Neural progenitor cell (in vitro differentiated cells): ENCODE measurements at regions not wholly inside any gene's neighbourhood (a gene's known extent, or its start where the extent isn't known, plus 50 kb on each side); places are given as distances from the start of the nearest gene placed in this dataset.

Experiments
- DNase-seq: peaks from one replicate; pipeline ENCODE4 v3.0.0-alpha.2; 2016; ENCODE audit warnings: low spot score
- H2AFZ ChIP-seq: fragments of 200-600 bp; sonication (generic); replicated peaks from 2 replicates; pipeline ENCODE4 v1.6.1; 2016; ENCODE audit warnings: antibody characterized with exemption
- H3F3A ChIP-seq: fragments of 200-600 bp; sonication (generic); 2 replicates; pipeline ENCODE4 v1.6.1; 2016; ENCODE audit warnings: antibody characterized with exemption, low read depth
- H3K27ac ChIP-seq: fragments of 200-600 bp; sonication (generic); 2 replicates; pipeline ENCODE4 v1.5.1; 2016; ENCODE audit warnings: mild to moderate bottlenecking
- H3K27me3 ChIP-seq: fragments of 200-600 bp; sonication (generic); 2 replicates; pipeline ENCODE4 v1.6.1; 2016; ENCODE audit warnings: mild to moderate bottlenecking, moderate library complexity
- H3K36me3 ChIP-seq: fragments of 200-600 bp; sonication (generic); 2 replicates; pipeline ENCODE4 v1.5.1; 2016
- H3K4me1 ChIP-seq: fragments of 200-600 bp; sonication (generic); 2 replicates; pipeline ENCODE4 v1.6.1; 2016; ENCODE audit warnings: mixed run types
- H3K4me2 ChIP-seq: fragments of 200-600 bp; sonication (generic); 2 replicates; pipeline ENCODE4 v1.6.1; 2016
- H3K4me3 ChIP-seq: fragments of 200-600 bp; sonication (generic); 2 replicates; pipeline ENCODE4 v1.5.1; 2016
- H3K79me2 ChIP-seq: fragments of 200-600 bp; sonication (generic); 2 replicates; pipeline ENCODE4 v1.6.1; 2016; ENCODE audit warnings: low read depth
- H3K9ac ChIP-seq: fragments of 200-600 bp; sonication (generic); 2 replicates; pipeline ENCODE4 v1.6.1; 2016
- H3K9me3 ChIP-seq: fragments of 200-600 bp; sonication (generic); 2 replicates; pipeline ENCODE4 v1.5.1; 2016; ENCODE audit warnings: low read depth
- H4K20me1 ChIP-seq: fragments of 200-600 bp; sonication (generic); 2 replicates; pipeline ENCODE4 v1.6.1; 2016; ENCODE audit warnings: low read depth
- H3K27ac Mint-ChIP-seq: 3 replicates; pipeline ENCODE4 v1.8.0; 2021; ENCODE audit warnings: mixed read lengths
- H3K27me3 Mint-ChIP-seq: 2 replicates; pipeline ENCODE4 v1.8.0; 2022; ENCODE audit warnings: low read depth, mild to moderate bottlenecking, inconsistent platforms, moderate library complexity, mixed read lengths; ENCODE audit not compliant: insufficient read depth
- H3K36me3 Mint-ChIP-seq: 3 replicates; pipeline ENCODE4 v1.8.0; 2021; ENCODE audit warnings: mixed read lengths
- H3K4me1 Mint-ChIP-seq: 3 replicates; pipeline ENCODE4 v1.8.0; 2021; ENCODE audit warnings: mixed read lengths
- H3K4me3 Mint-ChIP-seq: 3 replicates; pipeline ENCODE4 v1.8.0; 2021; ENCODE audit warnings: mild to moderate bottlenecking, moderate library complexity, mixed read lengths
- H3K9me3 Mint-ChIP-seq: 3 replicates; pipeline ENCODE4 v1.8.0; 2020; ENCODE audit warnings: mixed read lengths
- CTCF ChIP-seq: fragments of 200-600 bp; sonication (generic); IDR thresholded peaks from 2 replicates; pipeline ENCODE4 v1.5.1; 2017; ENCODE audit warnings: antibody characterized with exemption, mild to moderate bottlenecking
- EZH2 ChIP-seq: fragments of 200-600 bp; sonication (generic); IDR thresholded peaks from 2 replicates; pipeline ENCODE4 v1.6.1; 2017; ENCODE audit warnings: antibody characterized with exemption, mild to moderate bottlenecking, moderate library complexity
- EZH2phosphoT487 ChIP-seq: fragments of 200-600 bp; sonication (generic); IDR thresholded peaks from 2 replicates; pipeline ENCODE4 v1.6.1; 2017; ENCODE audit warnings: antibody characterized with exemption

- no peak overlapping the region for H3K4me3 Mint-ChIP-seq
- Histone ChIP-seq H3K27ac (no peak overlapping the region), H3K4me1 (no peaks in the 10 kb centered on the region), H3K4me2 (no peak overlapping the region), H3F3A (no peaks in the 10 kb centered on the region), H3K27me3 (no peaks in the 10 kb centered on the region), H3K4me3 (no peak overlapping the region), H3K36me3 (no peaks in the 10 kb centered on the region), H3K9me3 (no peaks in the 10 kb centered on the region), H2AFZ (no peak overlapping the region), H4K20me1 (no peaks in the 10 kb centered on the region), H3K9ac (no peak overlapping the region), H3K79me2 (no peaks in the 10 kb centered on the region)
- H3K4me1 Mint-ChIP-seq: no peaks in the 10 kb centered on the region
- H3K27me3 Mint-ChIP-seq: no peaks in the 10 kb centered on the region
- no peak overlapping the region for H3K27ac Mint-ChIP-seq
- TF ChIP-seq EZH2 (no peak), EZH2phosphoT487 (no peak), CTCF (no peak)
- no peak for DNase-seq
- no peaks in the 10 kb centered on the region for H3K36me3 Mint-ChIP-seq
- no peaks in the 10 kb centered on the region for H3K9me3 Mint-ChIP-seq
These were observed 977.2 kb downstream of the SLITRK1 start for GRCh38 chr13:82905071-82905470.

- Histone ChIP-seq H3K9me3 (peaks cover 3% of the 10 kb centered on the region), H3K4me3 (no peak overlapping the region), H3K9ac (no peak overlapping the region), H3K79me2 (no peaks in the 10 kb centered on the region), H3K27me3 (no peaks in the 10 kb centered on the region), H3K4me1 (no peaks in the 10 kb centered on the region), H4K20me1 (no peaks in the 10 kb centered on the region), H3K36me3 (no peaks in the 10 kb centered on the region), H3F3A (no peaks in the 10 kb centered on the region), H2AFZ (no peak overlapping the region), H3K27ac (no peak overlapping the region), H3K4me2 (no peak overlapping the region)
- H3K36me3 Mint-ChIP-seq: no peaks in the 10 kb centered on the region
- H3K27ac Mint-ChIP-seq: no peak overlapping the region
- no peak for DNase-seq
- H3K9me3 Mint-ChIP-seq: peaks cover 8% of the 10 kb centered on the region
- H3K4me3 Mint-ChIP-seq: no peak overlapping the region
- TF ChIP-seq EZH2 (no peak), CTCF (no peak), EZH2phosphoT487 (no peak)
- H3K27me3 Mint-ChIP-seq: no peaks in the 10 kb centered on the region
- no peaks in the 10 kb centered on the region for H3K4me1 Mint-ChIP-seq
These were observed 981.8 kb downstream of the SLITRK1 start for GRCh38 chr13:82900453-82900852.

GRCh38 chr13:82898586-82898985, 983.7 kb downstream of the SLITRK1 start:
- H3K4me2 ChIP-seq: no peak overlapping the region
- H3K4me3 Mint-ChIP-seq: no peak overlapping the region
- TF ChIP-seq CTCF: no peak
- TF ChIP-seq EZH2phosphoT487: no peak
- no peak for TF ChIP-seq EZH2
- no peaks in the 10 kb centered on the region for H3F3A ChIP-seq
- no peaks in the 10 kb centered on the region for H3K36me3 ChIP-seq
- no peaks in the 10 kb centered on the region for H3K27me3 Mint-ChIP-seq
- H3K27me3 ChIP-seq: no peaks in the 10 kb centered on the region
- H3K4me1 ChIP-seq: no peaks in the 10 kb centered on the region
- H3K79me2 ChIP-seq: no peaks in the 10 kb centered on the region
- no peak overlapping the region for H3K4me3 ChIP-seq
- no peak for DNase-seq
- no peak overlapping the region for H2AFZ ChIP-seq
- no peak overlapping the region for H3K27ac ChIP-seq
- peaks cover 8% of the 10 kb centered on the region for H3K9me3 Mint-ChIP-seq
- H3K9ac ChIP-seq: no peak overlapping the region
- no peaks in the 10 kb centered on the region for H3K36me3 Mint-ChIP-seq
- H3K4me1 Mint-ChIP-seq: no peaks in the 10 kb centered on the region
- no peaks in the 10 kb centered on the region for H4K20me1 ChIP-seq
- peaks cover 3% of the 10 kb centered on the region for H3K9me3 ChIP-seq
- H3K27ac Mint-ChIP-seq: no peak overlapping the region

GRCh38 chr13:82879921-82880320, 1002.4 kb downstream of the SLITRK1 start:
- Histone ChIP-seq H3K4me3 (no peak overlapping the region), H3K9ac (no peak overlapping the region), H3K36me3 (no peaks in the 10 kb centered on the region), H3K4me1 (peaks cover 7% of the 10 kb centered on the region), H3K79me2 (no peaks in the 10 kb centered on the region), H3K27me3 (no peaks in the 10 kb centered on the region), H3F3A (no peaks in the 10 kb centered on the region), H3K27ac (no peak overlapping the region), H3K4me2 (no peak overlapping the region), H4K20me1 (no peaks in the 10 kb centered on the region), H3K9me3 (no peaks in the 10 kb centered on the region), H2AFZ (no peak overlapping the region)
- Mint-ChIP-seq H3K9me3 (no peaks in the 10 kb centered on the region), H3K27me3 (no peaks in the 10 kb centered on the region), H3K4me1 (peaks cover 3% of the 10 kb centered on the region), H3K4me3 (no peak overlapping the region), H3K36me3 (no peaks in the 10 kb centered on the region), H3K27ac (no peak overlapping the region)
- TF ChIP-seq EZH2phosphoT487 (no peak), EZH2 (no peak), CTCF (no peak)
- peak; percentile 5 for DNase-seq
